Activated T-helper 2 cell treated with anti-CD3 and anti-CD28 coated beads, Interferon-gamma antibody, Interleukin-2, Interleukin-4, amounts not matched to agents 10 μg/mL and 5 μg/mL and 100 μg/mL, durations not matched to agents 14 hours and 24 hours and 36 hours (primary cell): ENCODE measurements at regions not wholly inside any gene's neighbourhood (a gene's known extent, or its start where the extent isn't known, plus 50 kb on each side); places are given as distances from the start of the nearest gene placed in this dataset.
"Not testable (repeated sequence)": the region's sequence is repeated elsewhere in the genome, so short reads cannot be mapped to it uniquely, and the experiment has no call there.

Experiments used
- DNase-seq: peaks from one replicate; pipeline ENCODE4 v3.0.0; 2021; ENCODE audit warnings: low spot score
- H3K27ac Mint-ChIP-seq: one replicate; pipeline ENCODE4 v1.8.0; 2021; ENCODE audit warnings: mixed read lengths
- H3K27me3 Mint-ChIP-seq: one replicate; pipeline ENCODE4 v1.8.0; 2021; ENCODE audit warnings: low read depth, mixed read lengths
- H3K36me3 Mint-ChIP-seq: one replicate; pipeline ENCODE4 v1.8.0; 2021; ENCODE audit warnings: low read depth, mixed read lengths
- H3K4me1 Mint-ChIP-seq: one replicate; pipeline ENCODE4 v1.8.0; 2021; ENCODE audit warnings: low read depth, mixed read lengths
- H3K4me3 Mint-ChIP-seq: one replicate; pipeline ENCODE4 v1.8.0; 2021; ENCODE audit warnings: low read depth, mild to moderate bottlenecking, moderate library complexity, mixed read lengths
- H3K9me3 Mint-ChIP-seq: one replicate; pipeline ENCODE4 v1.8.0; 2021; ENCODE audit warnings: mixed read lengths
- intact Hi-C: fragments of 100-400 bp; cut with micrococcal nuclease; formaldehyde crosslinking; loops from one replicate; pipeline ENCODE4 v1.15.1; 2023

DNA sequence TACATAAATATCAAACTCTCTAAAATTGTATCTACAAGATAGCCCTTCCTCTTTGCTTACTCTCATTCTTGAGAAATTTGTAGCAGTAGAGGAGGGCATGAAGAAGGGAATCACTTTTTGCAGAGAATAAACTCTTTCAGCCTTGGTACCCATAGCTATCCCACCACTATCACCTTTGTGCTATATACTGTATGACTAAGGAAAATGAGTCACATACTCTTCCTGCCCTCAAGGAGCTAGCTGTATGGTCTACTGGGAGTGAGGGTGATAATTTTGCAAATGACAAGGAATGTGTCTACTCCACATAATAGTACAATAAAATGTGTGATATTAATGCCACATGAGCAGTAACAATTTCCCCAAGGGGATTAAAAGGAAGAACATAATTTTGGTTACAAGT, 184.6 kb upstream of the WSB1 start:
- no peak overlapping the region for H3K27ac Mint-ChIP-seq
- DNase-seq, result no peak
- H3K4me1 Mint-ChIP-seq, result no peaks in the 10 kb centered on the region
- intact Hi-C loops, result no loop called here
- no peaks in the 10 kb centered on the region for H3K36me3 Mint-ChIP-seq
- H3K4me3 Mint-ChIP-seq, result no peak overlapping the region
- no peaks in the 10 kb centered on the region for H3K9me3 Mint-ChIP-seq
- H3K27me3 Mint-ChIP-seq, result no peaks in the 10 kb centered on the region

DNA sequence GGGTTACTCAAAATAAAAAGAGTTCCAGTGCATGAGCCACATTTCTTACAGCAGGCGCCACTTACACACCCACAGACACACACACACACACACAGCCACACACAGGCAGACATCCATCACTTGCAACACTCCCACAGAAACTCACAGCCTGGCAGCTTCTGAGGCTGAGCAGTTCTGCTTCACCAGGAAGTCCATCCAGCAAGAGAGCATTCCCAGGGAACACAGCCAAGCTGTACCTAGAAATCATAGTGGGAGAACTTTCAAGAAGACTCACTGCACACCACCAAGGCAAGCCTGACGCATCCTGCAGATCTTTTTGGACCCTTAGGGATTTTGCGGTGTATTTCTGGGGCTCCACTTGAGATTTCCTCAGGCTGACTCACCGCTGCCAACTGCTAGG, 140.9 kb upstream of the WSB1 start:
- Mint-ChIP-seq H3K36me3 (no peaks in the 10 kb centered on the region), H3K4me3 (no peak overlapping the region), H3K4me1 (no peaks in the 10 kb centered on the region), H3K9me3 (peaks cover 11% of the 10 kb centered on the region), H3K27ac (no peak overlapping the region), H3K27me3 (no peaks in the 10 kb centered on the region)
- no peak for DNase-seq
- intact Hi-C loops, result no loop called here

DNA sequence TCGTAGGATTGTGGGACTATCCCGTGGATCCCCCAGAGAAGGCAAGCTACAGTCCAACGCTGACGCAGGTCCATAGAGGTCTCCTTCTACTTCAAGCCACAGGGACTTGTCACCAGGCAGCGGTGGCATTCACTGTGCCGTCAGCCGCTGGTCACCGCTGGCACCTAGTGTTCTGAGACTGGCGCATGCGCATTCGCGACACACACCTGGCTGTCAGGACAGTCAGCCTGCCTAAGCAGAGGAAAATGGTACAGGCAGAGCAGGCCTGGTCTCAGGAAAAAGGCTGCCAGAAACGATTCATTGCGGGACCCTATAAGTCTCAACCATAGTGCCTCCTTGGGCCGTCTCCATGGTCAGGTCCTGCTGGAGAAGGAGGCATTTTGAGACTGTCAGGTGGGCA, 138.0 kb upstream of the WSB1 start:
- no peaks in the 10 kb centered on the region for H3K4me1 Mint-ChIP-seq
- H3K27me3 Mint-ChIP-seq, result no peaks in the 10 kb centered on the region
- no peak overlapping the region for H3K27ac Mint-ChIP-seq
- H3K36me3 Mint-ChIP-seq, result no peaks in the 10 kb centered on the region
- H3K4me3 Mint-ChIP-seq, result no peak overlapping the region
- intact Hi-C loops, result no loop called here
- H3K9me3 Mint-ChIP-seq, result peaks cover 15% of the 10 kb centered on the region
- no peak for DNase-seq

DNA sequence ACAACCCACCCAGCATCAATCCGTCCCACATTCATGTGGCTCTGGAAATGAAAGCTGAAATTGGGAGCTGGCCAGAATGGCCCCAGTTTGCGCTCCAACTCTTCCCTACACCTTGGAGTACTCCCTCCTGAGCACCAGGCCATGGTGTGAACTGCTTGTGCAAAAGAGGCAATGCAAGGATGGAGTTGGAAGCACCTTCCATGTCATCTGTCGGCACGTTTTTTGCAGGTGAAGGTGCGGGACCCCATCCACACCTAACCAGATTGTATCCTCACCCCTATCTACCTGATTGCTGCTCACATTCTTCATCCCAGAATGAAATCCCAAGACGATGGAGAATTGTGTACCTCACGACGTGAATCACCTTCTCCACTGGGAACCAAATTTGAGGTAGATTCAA, 136.6 kb upstream of the WSB1 start:
- H3K4me3 Mint-ChIP-seq, result no peak overlapping the region
- H3K27ac Mint-ChIP-seq, result no peak overlapping the region
- no peaks in the 10 kb centered on the region for H3K27me3 Mint-ChIP-seq
- no peak for DNase-seq
- intact Hi-C loops, result no loop called here
- H3K4me1 Mint-ChIP-seq, result no peaks in the 10 kb centered on the region
- H3K36me3 Mint-ChIP-seq, result no peaks in the 10 kb centered on the region
- H3K9me3 Mint-ChIP-seq, result peaks cover 15% of the 10 kb centered on the region

DNA sequence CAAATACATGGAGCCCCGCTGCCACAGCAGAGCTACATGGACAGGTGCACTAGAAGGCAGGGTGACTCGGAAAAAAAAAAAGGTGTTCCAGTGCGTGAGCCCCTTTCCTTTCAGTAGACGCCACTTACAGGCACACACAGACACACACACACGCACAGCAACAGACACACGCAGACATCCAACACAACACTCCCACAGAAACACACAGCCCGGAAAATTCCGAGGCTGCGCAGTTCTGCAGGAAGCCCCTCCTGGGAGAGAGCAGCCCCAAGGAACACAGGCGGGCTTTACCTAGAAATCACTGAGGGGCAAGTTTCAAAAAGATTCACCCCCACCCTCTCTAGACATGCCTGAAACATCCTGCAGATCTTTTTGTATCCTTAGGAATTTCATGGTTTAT, 136.0 kb upstream of the WSB1 start:
- Mint-ChIP-seq H3K27ac (no peak overlapping the region), H3K36me3 (no peaks in the 10 kb centered on the region), H3K4me3 (no peak overlapping the region), H3K4me1 (no peaks in the 10 kb centered on the region), H3K27me3 (no peaks in the 10 kb centered on the region), H3K9me3 (peaks cover 10% of the 10 kb centered on the region)
- intact Hi-C loops, result no loop called here
- no peak for DNase-seq

DNA sequence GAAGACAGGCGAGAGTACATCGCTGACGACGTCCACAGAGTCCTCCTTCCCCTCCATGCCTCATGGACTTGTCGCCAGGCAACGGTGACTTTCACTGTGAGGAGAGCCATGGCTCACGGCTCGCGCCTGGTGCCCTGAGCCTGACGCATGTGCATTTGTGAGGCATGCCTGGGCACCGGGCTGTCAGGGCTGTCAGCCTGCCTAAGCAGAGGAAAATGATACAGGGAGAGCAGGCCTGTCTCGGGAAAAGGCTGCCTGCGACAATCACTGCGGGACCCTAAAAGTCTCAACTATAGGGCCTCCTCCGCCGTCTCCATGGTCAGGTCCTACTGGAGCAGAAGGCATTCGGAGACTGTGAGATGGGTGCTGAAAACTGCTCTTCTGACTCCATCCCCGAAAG, 135.5 kb upstream of the WSB1 start:
- no peaks in the 10 kb centered on the region for H3K36me3 Mint-ChIP-seq
- no peak for DNase-seq
- no peak overlapping the region for H3K4me3 Mint-ChIP-seq
- intact Hi-C loops, result no loop called here
- no peaks in the 10 kb centered on the region for H3K4me1 Mint-ChIP-seq
- H3K27me3 Mint-ChIP-seq, result no peaks in the 10 kb centered on the region
- H3K27ac Mint-ChIP-seq, result no peak overlapping the region
- H3K9me3 Mint-ChIP-seq, result peaks cover 6% of the 10 kb centered on the region

DNA sequence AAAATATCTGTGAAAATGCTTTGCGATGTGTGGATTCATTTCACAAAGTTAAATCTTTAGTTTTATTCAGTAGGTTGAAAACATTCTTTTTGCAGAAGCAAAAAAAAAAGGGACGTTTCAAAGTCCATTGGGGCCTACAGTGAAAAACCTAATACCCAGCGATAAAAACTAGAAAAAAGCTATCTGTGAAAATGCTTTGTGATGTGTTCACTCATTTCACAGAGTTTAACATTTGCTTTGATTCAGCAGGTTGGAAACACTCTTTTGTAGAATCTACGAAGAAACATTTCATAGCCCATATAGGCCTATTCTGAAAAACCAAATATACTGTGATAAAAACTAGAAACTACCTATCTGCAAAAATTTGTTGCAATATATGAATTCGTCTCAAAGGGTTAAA, 113.6 kb upstream of the WSB1 start:
- Mint-ChIP-seq H3K4me3 (no peak overlapping the region), H3K27me3 (no peaks in the 10 kb centered on the region), H3K36me3 (peaks cover 7% of the 10 kb centered on the region), H3K4me1 (no peaks in the 10 kb centered on the region), H3K9me3 (peaks cover 11% of the 10 kb centered on the region), H3K27ac (no peak overlapping the region)
- intact Hi-C loops, result no loop called here
- no peak for DNase-seq

DNA sequence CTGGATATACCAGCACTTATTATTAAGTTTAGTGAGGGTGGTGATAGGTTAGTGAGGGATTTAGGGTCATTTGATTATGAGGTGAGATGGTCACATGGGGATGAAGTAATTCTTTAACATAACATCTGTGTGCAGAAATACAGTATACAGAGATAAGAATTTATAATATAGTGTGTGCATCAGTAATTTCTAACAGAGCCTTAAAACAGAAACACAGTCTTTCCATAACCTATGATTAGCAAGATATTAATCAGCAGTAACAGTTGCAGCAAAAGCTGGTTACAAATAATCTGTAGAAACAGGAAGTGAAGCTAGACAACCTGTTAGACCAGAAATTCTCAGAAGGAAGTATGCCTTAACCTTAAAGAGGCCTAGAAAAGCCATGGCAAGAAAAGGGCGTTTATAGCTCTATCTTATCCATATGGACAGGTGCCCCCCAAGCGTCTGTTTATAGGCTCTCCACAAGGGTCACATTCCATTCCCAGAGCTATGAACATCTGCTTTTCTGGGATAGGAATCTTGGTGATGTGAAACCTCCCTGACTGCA, 112.5 kb upstream of the WSB1 start:
- H3K4me1 Mint-ChIP-seq, H3K4me3 Mint-ChIP-seq, H3K27me3 Mint-ChIP-seq, H3K27ac Mint-ChIP-seq, H3K36me3 Mint-ChIP-seq, intact Hi-C loops, DNase-seq: not testable (repeated sequence)
- peaks cover 16% of the 10 kb centered on the region for H3K9me3 Mint-ChIP-seq

DNA sequence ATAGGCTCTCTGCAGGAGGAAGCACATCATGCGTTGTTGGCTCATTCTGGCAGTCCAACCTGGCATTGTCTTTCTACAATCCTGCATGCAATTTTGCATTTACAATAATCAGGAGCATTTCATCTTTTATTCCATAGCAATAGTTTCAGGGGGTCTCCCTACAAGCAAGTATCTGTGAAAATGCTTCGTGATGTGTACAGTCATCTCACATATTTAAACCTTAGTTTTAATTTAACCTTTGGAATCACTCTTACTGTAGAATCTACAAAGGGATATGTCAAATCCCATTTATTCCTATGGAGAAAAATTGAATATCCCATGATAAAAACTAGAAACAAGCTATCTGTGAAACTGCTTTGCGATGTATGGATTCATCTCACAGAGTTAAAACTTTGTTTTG, 112.0 kb upstream of the WSB1 start:
- no peak for DNase-seq
- Mint-ChIP-seq H3K4me1 (no peaks in the 10 kb centered on the region), H3K9me3 (peaks cover 16% of the 10 kb centered on the region), H3K4me3 (no peak overlapping the region), H3K27me3 (no peaks in the 10 kb centered on the region), H3K36me3 (peaks cover 7% of the 10 kb centered on the region), H3K27ac (no peak overlapping the region)
- intact Hi-C loops, result no loop called here

DNA sequence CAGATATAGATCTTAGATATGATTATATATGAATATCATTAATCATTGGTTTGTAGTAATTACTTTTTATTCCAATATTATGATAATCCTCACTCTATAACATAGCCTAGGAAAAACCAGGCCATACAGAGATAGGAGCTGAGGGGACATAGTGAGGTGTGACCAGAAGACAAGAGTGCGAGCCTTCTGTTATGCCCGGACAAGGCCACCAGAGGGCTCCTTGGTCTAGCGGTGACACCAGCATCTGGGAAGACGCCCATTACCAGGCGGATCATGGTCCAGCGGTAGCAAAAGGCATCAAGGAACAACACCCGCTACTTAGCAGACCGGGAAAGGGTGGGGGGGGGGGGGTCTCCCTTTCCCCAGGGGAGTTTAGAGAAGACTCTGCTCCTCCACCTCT, 96.4 kb upstream of the WSB1 start:
- H3K27me3 Mint-ChIP-seq, H3K27ac Mint-ChIP-seq, H3K4me1 Mint-ChIP-seq, H3K9me3 Mint-ChIP-seq, H3K4me3 Mint-ChIP-seq, intact Hi-C loops, DNase-seq, H3K36me3 Mint-ChIP-seq: not testable (repeated sequence)

DNA sequence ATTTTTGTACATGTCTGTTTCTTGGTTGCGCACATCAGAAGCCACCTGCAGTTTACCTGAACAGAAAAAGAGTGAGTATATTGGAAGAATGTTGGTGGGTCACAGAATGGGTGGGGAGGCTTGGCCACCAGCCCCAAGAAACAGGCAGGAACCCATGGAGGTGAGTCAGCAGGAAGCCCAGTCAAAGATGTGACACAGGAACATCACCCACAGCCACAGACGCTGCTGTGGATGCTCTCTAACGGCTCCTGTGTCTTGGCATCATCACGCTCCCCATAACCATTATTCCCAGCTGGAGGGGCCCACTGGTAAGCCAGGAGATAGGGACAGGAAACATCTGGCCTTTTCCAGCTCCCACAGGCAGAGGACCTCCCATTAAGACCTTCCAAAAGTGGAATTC, 94.0 kb upstream of the WSB1 start:
- intact Hi-C loops, result no loop called here
- Mint-ChIP-seq H3K9me3 (no peaks in the 10 kb centered on the region), H3K4me3 (no peak overlapping the region), H3K27me3 (peaks cover 1% of the 10 kb centered on the region), H3K4me1 (peaks cover 5% of the 10 kb centered on the region), H3K27ac (no peak overlapping the region), H3K36me3 (no peaks in the 10 kb centered on the region)
- no peak for DNase-seq

DNA sequence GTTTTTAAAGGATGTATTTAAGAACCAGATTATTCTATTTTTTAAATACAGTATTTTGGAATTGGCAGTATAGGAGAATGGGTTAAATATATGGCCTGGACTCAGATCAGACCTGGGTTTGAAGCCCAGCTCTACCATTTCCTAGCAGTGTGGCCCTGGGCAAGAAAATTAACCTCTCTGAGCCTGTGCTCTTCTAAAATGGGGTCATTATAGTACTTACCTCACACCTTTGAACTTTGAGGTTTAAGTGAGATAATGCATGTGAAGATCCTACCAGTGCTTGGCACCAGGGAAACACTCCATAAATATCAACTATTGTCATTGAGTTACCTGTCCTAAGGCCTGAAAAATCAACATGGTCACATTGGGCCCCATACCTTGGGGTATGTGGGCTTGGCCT, 93.4 kb upstream of the WSB1 start:
- intact Hi-C loops, result no loop called here
- DNase-seq, result no peak
- Mint-ChIP-seq H3K27me3 (peaks cover 1% of the 10 kb centered on the region), H3K4me3 (no peak overlapping the region), H3K27ac (no peak overlapping the region), H3K9me3 (no peaks in the 10 kb centered on the region), H3K4me1 (peaks cover 5% of the 10 kb centered on the region), H3K36me3 (no peaks in the 10 kb centered on the region)

DNA sequence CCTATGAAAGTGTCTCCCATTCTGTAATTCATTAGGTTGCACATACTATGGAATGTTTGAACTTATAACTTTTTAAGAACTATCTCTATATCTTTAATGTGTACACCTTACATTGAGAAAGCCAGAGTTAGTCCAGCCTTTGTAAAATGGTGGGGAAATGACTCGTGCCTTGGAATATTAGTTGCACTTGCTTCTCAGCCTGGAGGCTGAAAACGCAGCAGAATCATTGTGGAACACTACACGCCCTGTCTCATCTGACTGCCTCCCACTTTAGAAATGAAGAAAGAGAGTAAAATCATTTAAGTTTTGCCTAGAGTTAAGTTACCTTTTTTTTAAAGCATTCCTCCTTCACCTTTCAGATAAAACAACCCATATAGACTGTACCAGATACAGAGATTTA, 90.7 kb upstream of the WSB1 start:
- Mint-ChIP-seq H3K4me1 (peaks cover 11% of the 10 kb centered on the region), H3K9me3 (no peaks in the 10 kb centered on the region), H3K4me3 (no peak overlapping the region), H3K36me3 (no peaks in the 10 kb centered on the region), H3K27ac (no peak overlapping the region), H3K27me3 (peaks cover 2% of the 10 kb centered on the region)
- no peak for DNase-seq
- intact Hi-C loops, result no loop called here

DNA sequence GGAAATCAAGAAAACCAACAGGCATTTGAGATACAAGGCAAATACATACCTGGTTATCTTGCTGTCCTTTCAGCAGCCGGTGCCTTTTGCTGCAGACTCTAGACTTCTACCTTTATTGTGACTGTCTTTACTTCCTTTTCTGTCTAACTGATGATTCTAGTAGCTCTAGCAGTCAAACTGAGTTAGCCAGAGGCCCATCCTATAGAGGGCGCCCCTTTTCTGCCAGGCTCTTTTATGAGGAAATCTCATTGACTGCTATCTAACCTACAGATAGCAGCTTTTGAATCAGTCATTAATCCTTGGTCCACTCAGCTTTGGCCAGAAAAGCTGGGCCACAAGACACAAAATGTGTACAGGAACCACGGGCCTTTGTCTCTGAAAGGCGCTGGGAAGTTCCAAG, 87.5 kb upstream of the WSB1 start:
- H3K36me3 Mint-ChIP-seq, result no peaks in the 10 kb centered on the region
- intact Hi-C loops, result no loop called here

More for the DNA sequence above, 87.5 kb upstream of the WSB1 start:
- no peak overlapping the region for H3K27ac Mint-ChIP-seq
- peaks cover 2% of the 10 kb centered on the region for H3K27me3 Mint-ChIP-seq
- no peak overlapping the region for H3K4me3 Mint-ChIP-seq
- DNase-seq, result no peak
- no peaks in the 10 kb centered on the region for H3K9me3 Mint-ChIP-seq
- H3K4me1 Mint-ChIP-seq, result peaks cover 7% of the 10 kb centered on the region
